Pancreas (tissue), 10 donors: ENCODE measurements at regions not wholly inside any gene's neighbourhood (a gene's known extent, or its start where the extent isn't known, plus 50 kb on each side); places are given as distances from the start of the nearest gene placed in this dataset.

Source experiments
- ATAC-seq, 4 donors: fragments of 200-7000 bp; cut with Tn5 transposase; one replicate each; pipeline versions ENCODE4 v1.8.0 to v1.9.1; 2020; ENCODE audit warnings: mild to moderate bottlenecking in 4 of 4, moderate library complexity in 4 of 4
- DNase-seq, 6 donors: peaks; one replicate each; pipeline ENCODE4 v3.0.0-alpha.2; 2020
- FAIRE-seq: peaks from 2 replicates; lab custom pipeline; 2012; peaks lifted over from hg19 to GRCh38; lab: Jason Lieb, UNC
- H3K27ac ChIP-seq, 4 donors: fragments of 200-600 bp; sonication (generic); 1 replicate in 3 of 4; 2 replicates in 1 of 4; pipeline versions ENCODE4 v1.5.0 to v1.8.0; 2020
- H3K27me3 ChIP-seq, 4 donors: fragments of 200-600 bp; one replicate each; pipeline ENCODE4 v1.8.0; 2021
- H3K36me3 ChIP-seq, 3 donors: fragments of 200-600 bp; sonication (generic) in 1 of 3; one replicate each; pipeline versions ENCODE4 v1.5.0 to v1.8.0; 2020 to 2021
- H3K4me1 ChIP-seq, 3 donors: fragments of 200-600 bp; one replicate each; pipeline ENCODE4 v1.8.0; 2021
- H3K4me3 ChIP-seq, 4 donors: fragments of 200-600 bp; sonication (generic) in 2 of 4; one replicate each; pipeline versions ENCODE4 v1.5.0 to v1.8.0; 2020 to 2021
- H3K9me3 ChIP-seq, 4 donors: fragments of 200-600 bp; one replicate each; pipeline ENCODE4 v1.8.0; 2021
- CTCF ChIP-seq, 4 donors: fragments of 200-600 bp; sonication (generic) in 3 of 4; IDR thresholded peaks; one replicate each; pipeline versions ENCODE4 v1.5.0 to v1.8.0; 2021; ENCODE audit warnings: antibody characterized with exemption in 4 of 4
- WGBS, 2 donors: extraction: QIAGEN DNeasy Blood & Tissue Kit; methylation state at CpG; one replicate each; pipeline ENCODE4 v1.1.7; 2013; 5-methylcytosine and 5-hydroxymethylcytosine counted together
- intact Hi-C, 3 donors: fragments of 100-400 bp; cut with DNase I; formaldehyde crosslinking; loops; one replicate each; pipeline versions ENCODE4 v1.11.1 to v1.14.2; 2022
- donor health status: healthy with polysubstance abuse.
- donor health status: DM: no; HTN: no; CAD: no; lungs with moderate emphysema.
- donor health status: DM: no; HTN: no; CAD: no.
- donor health status: control.
- donor health status: control.
- donor health status: Bipolar disorder and iron deficiency.
- donor health status: DM: yes; HTN: yes; CAD: no.
- donor health status: DM: no; HTN: no; CAD: no.
- donor health status: DM: no; HTN: no; CAD: no.
- donor health status: DM: yes; HTN: yes; CAD: no.

- Histone ChIP-seq H3K27ac (no peak overlapping the region), H3K27me3 (no peaks in the 10 kb centered on the region), H3K4me1 (no peaks in the 10 kb centered on the region), H3K36me3 (no peaks in the 10 kb centered on the region), H3K4me3 (no peak overlapping the region), H3K9me3 (no peaks in the 10 kb centered on the region)
- intact Hi-C loops: no loop called here
- ATAC-seq (no peak), DNase-seq (no peak), FAIRE-seq (no peak)
- WGBS, 2 donors: 45 to 47% methylated on average over 1 of the region's 1 CpG
- no peak for TF ChIP-seq CTCF (IDR thresholded peaks at IDR 0.05)
Observed at GRCh38 chr2:12161085-12161484, 414.7 kb downstream of the LPIN1 start.

- DNase-seq (no peak), FAIRE-seq (no peak), ATAC-seq (no peak)
- H3K36me3 ChIP-seq: no peaks in the 10 kb centered on the region
- H3K4me3 ChIP-seq: no peak overlapping the region
- no peaks in the 10 kb centered on the region for H3K4me1 ChIP-seq
- WGBS, 2 donors: 83 to 84% methylated on average over 12 of the region's 12 CpGs
- H3K27me3 ChIP-seq: no peaks in the 10 kb centered on the region
- no peaks in the 10 kb centered on the region for H3K9me3 ChIP-seq
- intact Hi-C loops: no loop called here
- H3K27ac ChIP-seq: no peak overlapping the region
- no peak for TF ChIP-seq CTCF (IDR thresholded peaks at IDR 0.05)
Observed at GRCh38 chr2:12162269-12163247, 416.1 kb downstream of the LPIN1 start.

- no peak for DNase-seq
- Histone ChIP-seq H3K4me1 (no peaks in the 10 kb centered on the region), H3K27me3 (no peaks in the 10 kb centered on the region), H3K9me3 (no peaks in the 10 kb centered on the region), H3K27ac (no peak overlapping the region), H3K4me3 (no peak overlapping the region), H3K36me3 (no peaks in the 10 kb centered on the region)
- FAIRE-seq: no peak
- ATAC-seq: no peak
- 89% methylated on average over 12 of the region's 12 CpGs for WGBS, 2 donors
- no peak for TF ChIP-seq CTCF (IDR thresholded peaks at IDR 0.05)
- intact Hi-C loops: no loop called here
Observed at GRCh38 chr2:12163866-12164265, 417.4 kb downstream of the LPIN1 start.

GRCh38 chr2:12164689-12165088 lies 418.3 kb downstream of the LPIN1 start:
- H3K9me3 ChIP-seq: no peaks in the 10 kb centered on the region
- no peak overlapping the region for H3K27ac ChIP-seq
- 73 to 77% methylated on average over 5 of the region's 5 CpGs for WGBS, 2 donors
- no peaks in the 10 kb centered on the region for H3K27me3 ChIP-seq
- FAIRE-seq (no peak), DNase-seq (no peak), ATAC-seq (no peak)
- H3K4me3 ChIP-seq: no peak overlapping the region
- H3K4me1 ChIP-seq: no peaks in the 10 kb centered on the region
- no peak for TF ChIP-seq CTCF (IDR thresholded peaks at IDR 0.05)
- no peaks in the 10 kb centered on the region for H3K36me3 ChIP-seq
- intact Hi-C loops: no loop called here
